NB4 (cell line): ENCODE measurements at regions not wholly inside any gene's neighbourhood (a gene's known extent, or its start where the extent isn't known, plus 50 kb on each side); places are given as distances from the start of the nearest gene placed in this dataset.

ENCODE experiments used
- CTCF ChIP-seq: IDR thresholded peaks from one replicate; pipeline ENCODE4 v1.5.1; 2012; ENCODE audit warnings: low read depth, low read length
- MAX ChIP-seq: IDR thresholded peaks from 2 replicates; pipeline ENCODE4 v1.6.1; 2011; ENCODE audit warnings: low read depth, low read length
- MYC ChIP-seq: IDR thresholded peaks from 2 replicates; pipeline ENCODE4 v1.6.1; 2011; ENCODE audit warnings: low read depth, low read length
- POLR2A ChIP-seq: IDR thresholded peaks from 2 replicates; pipeline ENCODE4 v1.6.1; 2011; ENCODE audit warnings: mild to moderate bottlenecking; ENCODE audit not compliant: insufficient read length; ENCODE audit errors: extremely low read depth

GRCh38 chr7:93812061-93812460 is 78.5 kb downstream of the TFPI2 start:
- TF ChIP-seq POLR2A = no peak
- TF ChIP-seq CTCF = no peak
- no peak for TF ChIP-seq MYC
- TF ChIP-seq MAX = no peak
